Mesenchymal stem cell (in vitro differentiated cells and primary cell): ENCODE measurements at regions not wholly inside any gene's neighbourhood (a gene's known extent, or its start where the extent isn't known, plus 50 kb on each side); places are given as distances from the start of the nearest gene placed in this dataset.

Experiments used
- DNase-seq: peaks from one replicate; pipeline ENCODE4 v3.0.0-alpha.2; 2013
- H2AFZ ChIP-seq: one replicate; pipeline ENCODE4 v1.6.1; 2013; ENCODE audit warnings: low read depth, mild to moderate bottlenecking, control low read depth, inconsistent platforms, low read length, moderate library complexity
- H2AK5ac ChIP-seq: 2 replicates; pipeline ENCODE4 v1.6.1; 2013; ENCODE audit warnings: low read length, moderate library complexity, mild to moderate bottlenecking, inconsistent platforms; ENCODE audit not compliant: severe bottlenecking
- H2BK120ac ChIP-seq: one replicate; pipeline ENCODE4 v1.6.1; 2013; ENCODE audit warnings: low read depth, mild to moderate bottlenecking, inconsistent platforms, low read length, moderate library complexity
- H2BK12ac ChIP-seq, 2 experiments: one replicate each; pipeline ENCODE4 v1.6.1; 2013; ENCODE audit warnings: inconsistent platforms in 2 of 2, low read length in 2 of 2, mild to moderate bottlenecking in 2 of 2, moderate library complexity in 2 of 2, control low read depth in 1 of 2
- H2BK15ac ChIP-seq: one replicate; pipeline ENCODE4 v1.6.1; 2013; ENCODE audit warnings: mild to moderate bottlenecking, low read depth, inconsistent platforms; ENCODE audit not compliant: poor library complexity, severe bottlenecking
- H2BK5ac ChIP-seq: 2 replicates; pipeline ENCODE4 v1.6.1; 2013; ENCODE audit warnings: low read depth, mild to moderate bottlenecking, low read length, control low read depth, inconsistent platforms; ENCODE audit not compliant: poor library complexity, severe bottlenecking
- H3K14ac ChIP-seq, 2 experiments: one replicate each; pipeline ENCODE4 v1.6.1; 2013; ENCODE audit warnings: inconsistent platforms in 2 of 2, low read length in 2 of 2, control low read depth in 1 of 2, mild to moderate bottlenecking in 1 of 2, moderate library complexity in 1 of 2
- H3K18ac ChIP-seq, 2 experiments: one replicate each; pipeline ENCODE4 v1.6.1; 2013; ENCODE audit warnings: inconsistent platforms in 2 of 2, low read length in 2 of 2, control low read depth in 1 of 2, low read depth in 1 of 2, mild to moderate bottlenecking in 1 of 2
- H3K23ac ChIP-seq, 2 experiments: one replicate each; pipeline ENCODE4 v1.6.1; 2013; ENCODE audit warnings: inconsistent platforms in 2 of 2, low read length in 2 of 2, mild to moderate bottlenecking in 2 of 2, moderate library complexity in 2 of 2, control low read depth in 1 of 2
- H3K27ac ChIP-seq: 2 replicates; pipeline ENCODE4 v1.5.1; 2013; ENCODE audit warnings: mild to moderate bottlenecking, moderate library complexity, low read length, control low read depth, inconsistent platforms; ENCODE audit not compliant: poor library complexity, severe bottlenecking
- H3K27me3 ChIP-seq, 2 experiments: 2 replicates each; pipeline versions ENCODE4 v1.6.1 to v1.7.0; 2013; ENCODE audit warnings: low read length in 2 of 2, mild to moderate bottlenecking in 2 of 2, moderate library complexity in 2 of 2, control low read depth in 1 of 2, inconsistent platforms in 1 of 2; ENCODE audit not compliant: control insufficient read depth in 1 of 2, insufficient read depth in 1 of 2
- H3K36me3 ChIP-seq, 2 experiments: 2 replicates each; pipeline versions ENCODE4 v1.6.1 to v1.7.0; 2013; ENCODE audit warnings: low read length in 2 of 2, control low read depth in 1 of 2, inconsistent platforms in 1 of 2, low read depth in 1 of 2, mild to moderate bottlenecking in 1 of 2; ENCODE audit not compliant: insufficient read depth in 2 of 2, control insufficient read depth in 1 of 2
- H3K4ac ChIP-seq, 2 experiments: one replicate each; pipeline ENCODE4 v1.6.1; 2013; ENCODE audit warnings: inconsistent platforms in 2 of 2, low read length in 2 of 2, mild to moderate bottlenecking in 2 of 2, moderate library complexity in 2 of 2, control low read depth in 1 of 2, low read depth in 1 of 2
- H3K4me1 ChIP-seq: 2 replicates; pipeline ENCODE4 v1.6.1; 2013; ENCODE audit warnings: low read depth, low read length, control low read depth; ENCODE audit not compliant: control insufficient read depth, insufficient read depth
- H3K4me2 ChIP-seq: 2 replicates; pipeline ENCODE4 v1.6.1; 2013; ENCODE audit warnings: low read length, mild to moderate bottlenecking, inconsistent platforms; ENCODE audit not compliant: poor library complexity, severe bottlenecking
- H3K4me3 ChIP-seq, 2 experiments: 2 replicates each; pipeline versions ENCODE4 v1.5.1 to v1.7.0; 2013; ENCODE audit warnings: low read length in 2 of 2, mild to moderate bottlenecking in 2 of 2, control low read depth in 1 of 2, low read depth in 1 of 2; ENCODE audit not compliant: insufficient read depth in 1 of 2
- H3K79me1 ChIP-seq: replicated peaks from 2 replicates; pipeline ENCODE4 v1.6.1; 2013; ENCODE audit warnings: mild to moderate bottlenecking, control low read depth, low read length, inconsistent platforms; ENCODE audit not compliant: poor library complexity, severe bottlenecking
- H3K9ac ChIP-seq: 2 replicates; pipeline ENCODE4 v1.7.0; 2013; ENCODE audit warnings: mild to moderate bottlenecking, low read length, moderate library complexity
- H3K9me3 ChIP-seq: 2 replicates; pipeline ENCODE4 v1.7.0; 2013; ENCODE audit warnings: mild to moderate bottlenecking, low read length; ENCODE audit not compliant: control insufficient read depth
- H4K8ac ChIP-seq: one replicate; pipeline ENCODE4 v1.6.1; 2013; ENCODE audit warnings: inconsistent platforms, mild to moderate bottlenecking, low read length, moderate library complexity
- H4K91ac ChIP-seq: one replicate; pipeline ENCODE4 v1.6.1; 2013; ENCODE audit warnings: mild to moderate bottlenecking, low read length, inconsistent platforms
- WGBS: methylation state at CpG from one replicate; pipeline ENCODE4 v1.1.7; 2013; ENCODE audit warnings: mixed read lengths; 5-methylcytosine and 5-hydroxymethylcytosine counted together

GRCh38 chr20:52652271-52652670, 319.9 kb upstream of the TSHZ2 start:
- Histone ChIP-seq H3K14ac (no peak overlapping the region), H2AFZ (no peak overlapping the region), H2AK5ac (no peak overlapping the region), H3K4ac (no peak overlapping the region), H3K4me2 (no peak overlapping the region), H3K9me3 (no peaks in the 10 kb centered on the region), H4K8ac (no peak overlapping the region), H3K27ac (no peak overlapping the region), H3K9ac (no peak overlapping the region), H3K36me3 (no peaks in the 10 kb centered on the region), H3K4me3 (no peak overlapping the region), H2BK5ac (no peak overlapping the region), H4K91ac (no peak overlapping the region), H2BK12ac (no peak overlapping the region), H2BK15ac (no peak overlapping the region), H3K18ac (no peak overlapping the region), H3K23ac (no peak overlapping the region), H2BK120ac (no peak overlapping the region), H3K27me3 (no peaks in the 10 kb centered on the region), H3K4me1 (no peaks in the 10 kb centered on the region), H3K79me1 (no peaks in the 10 kb centered on the region)
- 61% methylated on average over 2 of the region's 3 CpGs for WGBS
- no peak for DNase-seq

GRCh38 chr20:52649727-52650126, 322.4 kb upstream of the TSHZ2 start:
- no peak overlapping the region for H2BK12ac ChIP-seq
- H3K23ac ChIP-seq: no peak overlapping the region
- no peaks in the 10 kb centered on the region for H3K27me3 ChIP-seq
- no peaks in the 10 kb centered on the region for H3K9me3 ChIP-seq
- H2BK15ac ChIP-seq: no peak overlapping the region
- H3K79me1 ChIP-seq: no peaks in the 10 kb centered on the region
- H3K4me3 ChIP-seq: no peak overlapping the region
- H3K36me3 ChIP-seq: no peaks in the 10 kb centered on the region
- no peak overlapping the region for H2AK5ac ChIP-seq
- no peak overlapping the region for H2AFZ ChIP-seq
- no peak overlapping the region for H3K27ac ChIP-seq
- H3K9ac ChIP-seq: no peak overlapping the region
- H4K91ac ChIP-seq: no peak overlapping the region
- H3K14ac ChIP-seq: no peak overlapping the region
- H3K4ac ChIP-seq: no peak overlapping the region
- H4K8ac ChIP-seq: no peak overlapping the region
- H2BK120ac ChIP-seq: no peak overlapping the region
- H3K4me2 ChIP-seq: no peak overlapping the region
- no peak overlapping the region for H2BK5ac ChIP-seq
- DNase-seq: no peak
- no peak overlapping the region for H3K18ac ChIP-seq
- no peaks in the 10 kb centered on the region for H3K4me1 ChIP-seq

DNA sequence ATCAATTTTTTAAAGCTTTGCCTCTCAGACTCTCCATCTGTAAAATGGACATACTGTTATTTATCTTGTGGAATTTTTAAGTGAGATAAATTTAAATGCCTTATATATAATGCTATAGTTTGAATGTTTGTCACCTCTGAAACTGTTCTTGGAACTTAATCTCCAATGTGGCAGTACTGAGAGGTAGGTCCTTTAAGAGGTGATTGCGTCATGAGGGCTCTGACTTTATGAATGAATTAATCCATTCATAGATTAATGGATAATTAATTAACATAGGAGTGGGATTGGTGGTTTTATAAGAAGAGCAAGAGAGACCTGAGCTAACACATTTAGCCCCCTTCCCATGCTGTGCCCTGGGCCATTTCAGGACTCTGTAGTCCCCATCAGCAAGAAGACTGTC, 326.3 kb upstream of the TSHZ2 start:
- no peak overlapping the region for H3K27ac ChIP-seq
- no peak overlapping the region for H3K9ac ChIP-seq
- H3K18ac ChIP-seq: no peak overlapping the region
- no peak overlapping the region for H2BK12ac ChIP-seq
- no peak overlapping the region for H2BK120ac ChIP-seq
- DNase-seq: no peak
- no peak overlapping the region for H2AK5ac ChIP-seq
- no peak overlapping the region for H3K23ac ChIP-seq
- H2BK15ac ChIP-seq: no peak overlapping the region
- H3K9me3 ChIP-seq: no peaks in the 10 kb centered on the region
- no peak overlapping the region for H3K4ac ChIP-seq
- H3K36me3 ChIP-seq: no peaks in the 10 kb centered on the region
- H3K4me3 ChIP-seq: no peak overlapping the region
- no peaks in the 10 kb centered on the region for H3K27me3 ChIP-seq
- no peak overlapping the region for H3K4me2 ChIP-seq
- H3K79me1 ChIP-seq: no peaks in the 10 kb centered on the region
- no peak overlapping the region for H3K14ac ChIP-seq
- no peak overlapping the region for H4K91ac ChIP-seq
- no peak overlapping the region for H4K8ac ChIP-seq
- no peaks in the 10 kb centered on the region for H3K4me1 ChIP-seq
- 100% methylated on average over 1 of the region's 1 CpG for WGBS
- H2BK5ac ChIP-seq: no peak overlapping the region
- H2AFZ ChIP-seq: no peak overlapping the region

DNA sequence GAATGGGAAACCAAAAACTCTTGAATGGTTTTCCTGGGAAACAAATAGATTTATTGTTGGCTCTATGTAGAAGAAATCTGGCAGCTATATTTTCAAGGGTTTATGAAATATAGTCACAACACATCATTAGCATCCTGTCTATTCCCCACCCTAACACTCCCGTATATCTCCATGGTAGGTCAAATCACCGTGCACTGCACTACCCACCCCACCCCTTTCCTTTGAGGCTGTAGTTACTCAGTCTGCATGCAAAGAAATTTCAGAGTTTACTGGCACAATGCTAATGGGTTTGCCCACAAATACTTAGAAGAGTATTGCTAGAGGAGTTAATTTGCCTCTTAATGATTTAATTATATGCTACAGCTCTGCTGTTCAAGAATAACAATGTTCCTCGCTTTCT, 329.1 kb upstream of the TSHZ2 start:
- Histone ChIP-seq H3K4me1 (no peaks in the 10 kb centered on the region), H2AK5ac (no peak overlapping the region), H3K4me3 (no peak overlapping the region), H3K9me3 (no peaks in the 10 kb centered on the region), H3K4me2 (no peak overlapping the region), H3K9ac (no peak overlapping the region), H3K4ac (no peak overlapping the region), H3K36me3 (no peaks in the 10 kb centered on the region), H3K18ac (no peak overlapping the region), H3K14ac (no peak overlapping the region), H3K27me3 (no peaks in the 10 kb centered on the region), H4K91ac (no peak overlapping the region), H2BK5ac (no peak overlapping the region), H3K23ac (no peak overlapping the region), H2AFZ (no peak overlapping the region), H2BK12ac (no peak overlapping the region), H3K27ac (no peak overlapping the region), H3K79me1 (no peaks in the 10 kb centered on the region), H2BK120ac (no peak overlapping the region), H2BK15ac (no peak overlapping the region), H4K8ac (no peak overlapping the region)
- no peak for DNase-seq
- WGBS: 86% methylated on average over 2 of the region's 3 CpGs
